CD1c-positive myeloid dendritic cell (primary cell): ENCODE measurements at regions not wholly inside any gene's neighbourhood (a gene's known extent, or its start where the extent isn't known, plus 50 kb on each side); places are given as distances from the start of the nearest gene placed in this dataset.

Experiments
- DNase-seq: peaks from one replicate; pipeline ENCODE4 v3.0.0-alpha.2; 2016; ENCODE audit errors: extremely low spot score

DNA sequence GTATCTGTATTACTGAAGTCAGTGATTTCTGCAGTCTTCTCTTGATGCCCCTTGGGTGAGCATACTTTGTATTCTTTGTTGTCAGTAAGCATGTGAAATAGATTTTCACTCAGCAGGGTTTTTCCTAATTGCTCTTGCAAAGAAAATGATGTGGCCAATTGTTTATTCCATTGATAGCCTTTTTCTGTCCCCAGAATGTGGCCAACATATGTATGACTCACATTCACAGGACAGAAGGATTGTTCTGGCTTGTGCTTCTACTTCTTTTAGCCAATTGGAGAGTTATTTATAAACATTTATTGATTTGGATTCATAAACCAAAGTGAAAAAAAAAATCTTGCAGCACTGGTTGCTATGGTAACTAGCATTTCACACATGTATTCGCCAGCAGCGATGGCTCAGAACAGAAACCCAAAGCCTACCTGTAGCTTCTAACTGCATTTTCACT, 54.4 kb upstream of the RBM24 start:
- no peak for DNase-seq

DNA sequence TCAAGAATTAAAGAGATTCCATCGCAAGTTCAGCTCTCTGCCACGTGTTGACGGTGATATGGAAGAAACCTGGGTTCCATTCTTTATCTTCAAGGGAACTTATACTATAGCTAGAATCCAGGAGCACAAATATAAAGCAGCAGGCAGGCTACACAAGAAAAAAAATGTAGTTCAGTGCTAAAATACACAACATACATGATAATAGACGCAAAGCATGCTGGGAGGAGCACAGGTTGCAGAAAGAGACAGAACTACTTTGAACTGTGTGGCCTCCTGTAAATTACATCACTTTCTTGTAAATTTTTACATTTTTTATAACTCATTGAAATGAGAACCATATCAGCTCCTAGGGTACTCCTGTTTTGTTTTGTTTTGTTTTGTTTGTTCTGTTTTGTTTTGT, 53.8 kb upstream of the RBM24 start:
- no peak for DNase-seq
